ENCODE measurements at regions not wholly inside any gene's neighbourhood (a gene's known extent, or its start where the extent isn't known, plus 50 kb on each side); places are given as distances from the start of the nearest gene placed in this dataset.

GRCh38 chr6:23343610-23344306 is 774.4 kb downstream of the HDGFL1 start:
- Histone ChIP-seq H3K9me3 (peaks cover 0 to 4% (median 0%) of the 10 kb centered on the region in 4 donors), H3K4me3 (no peak overlapping the region), H3K27ac (no peak overlapping the region), H3K27me3 (no peaks in the 10 kb centered on the region), H3K4me1 (no peaks in the 10 kb centered on the region), H3K36me3 (no peaks in the 10 kb centered on the region)
- no peak for DNase-seq
- intact Hi-C loops (cut with DNase I): no loop called here
- TF ChIP-seq POLR2AphosphoS5 (IDR thresholded peaks at IDR 0.05) (no peak), POLR2A (IDR thresholded peaks at IDR 0.05) (no peak), EP300 (IDR thresholded peaks at IDR 0.05) (no peak), CTCF (IDR thresholded peaks at IDR 0.05) (no peak)
- WGBS, 2 donors: 80 to 87% methylated on average over 5 of the region's 5 CpGs

GRCh38 chr6:23348185-23348584 is 777.8 kb upstream of the NRSN1 start:
- intact Hi-C loops (cut with DNase I): no loop called here
- no peak for DNase-seq
- TF ChIP-seq EP300 (IDR thresholded peaks at IDR 0.05) (no peak), POLR2A (IDR thresholded peaks at IDR 0.05) (no peak), CTCF (IDR thresholded peaks at IDR 0.05) (no peak), POLR2AphosphoS5 (IDR thresholded peaks at IDR 0.05) (no peak)
- WGBS, 2 donors: 62 to 81% methylated on average over 3 of the region's 3 CpGs
- no peak overlapping the region for H3K4me3 ChIP-seq
- H3K4me1 ChIP-seq: no peaks in the 10 kb centered on the region
- H3K27ac ChIP-seq: no peak overlapping the region
- peaks cover 0 to 4% (median 0%) of the 10 kb centered on the region in 4 donors for H3K9me3 ChIP-seq
- no peaks in the 10 kb centered on the region for H3K36me3 ChIP-seq
- H3K27me3 ChIP-seq: no peaks in the 10 kb centered on the region

GRCh38 chr6:23349521-23350147 is 776.4 kb upstream of the NRSN1 start:
- 8 to 43% methylated on average over 3 of the region's 3 CpGs for WGBS, 2 donors
- intact Hi-C loops (cut with DNase I): no loop called here
- H3K4me1 ChIP-seq: no peaks in the 10 kb centered on the region
- H3K4me3 ChIP-seq: no peak overlapping the region
- DNase-seq: no peak
- TF ChIP-seq POLR2A (IDR thresholded peaks at IDR 0.05) (no peak), EP300 (IDR thresholded peaks at IDR 0.05) (no peak), POLR2AphosphoS5 (IDR thresholded peaks at IDR 0.05) (no peak)
- H3K9me3 ChIP-seq: peaks cover 0 to 4% (median 0%) of the 10 kb centered on the region in 4 donors
- H3K36me3 ChIP-seq: no peaks in the 10 kb centered on the region
- no peaks in the 10 kb centered on the region for H3K27me3 ChIP-seq
- H3K27ac ChIP-seq: no peak overlapping the region

GRCh38 chr6:23350752-23351453 is 775.1 kb upstream of the NRSN1 start:
- DNase-seq: no peak
- WGBS, 2 donors: 89 to 93% methylated on average over 2 of the region's 2 CpGs

More at GRCh38 chr6:23350752-23351453, 775.1 kb upstream of the NRSN1 start:
- Histone ChIP-seq H3K4me3 (no peak overlapping the region), H3K27ac (no peak overlapping the region), H3K4me1 (no peaks in the 10 kb centered on the region), H3K27me3 (no peaks in the 10 kb centered on the region), H3K9me3 (peaks cover 0 to 4% (median 0%) of the 10 kb centered on the region in 4 donors), H3K36me3 (no peaks in the 10 kb centered on the region)
- intact Hi-C loops (cut with DNase I): no loop called here
- no peak for TF ChIP-seq POLR2A (IDR thresholded peaks at IDR 0.05)
- no peak for TF ChIP-seq EP300 (IDR thresholded peaks at IDR 0.05)
- no peak for TF ChIP-seq CTCF (IDR thresholded peaks at IDR 0.05)
- no peak for TF ChIP-seq POLR2AphosphoS5 (IDR thresholded peaks at IDR 0.05)

All from sigmoid colon (tissue), 6 donors.